IMR-90 (cell line): ENCODE measurements at regions not wholly inside any gene's neighbourhood (a gene's known extent, or its start where the extent isn't known, plus 50 kb on each side); places are given as distances from the start of the nearest gene placed in this dataset.

ENCODE experiments used
- ATAC-seq: fragments of 200-7000 bp; cut with Tn5 transposase; 2 replicates; pipeline ENCODE4 v1.9.1; 2020; ENCODE audit warnings: low read depth, mild to moderate bottlenecking, moderate library complexity
- BruUV-seq: library from RNA; stranded (reverse); fragments of 400-500 nt; replicated peaks from 2 replicates; lab custom pipeline; 2021; lab: Mats Ljungman, UMichigan
- CTCF ChIA-PET: fragments of 300-600 bp; formaldehyde crosslinking; extraction: SDS; loops from one replicate; lab custom pipeline; 2021; ENCODE audit warnings: antibody characterized with exemption; lab: Yijun Ruan, JAX
- POLR2A ChIA-PET: fragments of 300-600 bp; sonication (Branson Sonifier 250); formaldehyde crosslinking; loops from one replicate; lab custom pipeline; 2022; ENCODE audit warnings: antibody characterized with exemption; ENCODE audit not compliant: unreplicated experiment; lab: Charles Lee
- DNase-seq: peaks from one replicate; pipeline ENCODE4 v3.0.0; 2013
- H2AFZ ChIP-seq: replicated peaks from 2 replicates; pipeline ENCODE3; 2013; ENCODE audit warnings: low read length, mild to moderate bottlenecking; ENCODE audit not compliant: poor library complexity
- H2AK5ac ChIP-seq: 2 replicates; pipeline ENCODE4 v1.6.1; 2013; ENCODE audit warnings: low read depth, low read length, inconsistent platforms
- H2AK9ac ChIP-seq: replicated peaks from 2 replicates; pipeline ENCODE3; 2013; ENCODE audit warnings: mild to moderate bottlenecking, low read depth, low read length, moderate library complexity; ENCODE audit not compliant: poor library complexity
- H2BK120ac ChIP-seq: 2 replicates; pipeline ENCODE4 v1.6.1; 2013; ENCODE audit warnings: low read depth, low read length, inconsistent platforms
- H2BK15ac ChIP-seq: 3 replicates; pipeline ENCODE4 v1.6.1; 2013; ENCODE audit warnings: low read depth, low read length, inconsistent platforms
- H2BK20ac ChIP-seq: 2 replicates; pipeline ENCODE4 v1.6.1; 2013; ENCODE audit warnings: low read depth, mild to moderate bottlenecking, inconsistent platforms, low read length, moderate library complexity
- H2BK5ac ChIP-seq: 2 replicates; pipeline ENCODE4 v1.6.1; 2013; ENCODE audit warnings: mild to moderate bottlenecking, low read depth, low read length, inconsistent platforms; ENCODE audit not compliant: poor library complexity, severe bottlenecking
- H3K14ac ChIP-seq: replicated peaks from 2 replicates; pipeline ENCODE4 v1.6.1; 2013; ENCODE audit warnings: low read depth, low read length, inconsistent platforms
- H3K18ac ChIP-seq: 2 replicates; pipeline ENCODE4 v1.6.1; 2013; ENCODE audit warnings: low read depth, low read length, control low read depth
- H3K23ac ChIP-seq: 2 replicates; pipeline ENCODE4 v1.6.1; 2013; ENCODE audit warnings: low read depth, low read length, inconsistent platforms
- H3K27ac ChIP-seq: 2 replicates; pipeline ENCODE4 v1.5.1; 2013; ENCODE audit warnings: mild to moderate bottlenecking, control low read depth, low read length; ENCODE audit not compliant: insufficient read depth
- H3K27me3 ChIP-seq: 2 replicates; pipeline ENCODE4 v1.6.1; 2013; ENCODE audit warnings: low read length; ENCODE audit not compliant: control insufficient read depth, insufficient read depth
- H3K36me3 ChIP-seq: 2 replicates; pipeline ENCODE4 v1.6.1; 2013; ENCODE audit warnings: low read length, mixed read lengths; ENCODE audit not compliant: control insufficient read depth, insufficient read depth
- H3K4ac ChIP-seq: 2 replicates; pipeline ENCODE4 v1.6.1; 2013; ENCODE audit warnings: low read depth, low read length, inconsistent platforms
- H3K4me1 ChIP-seq: 2 replicates; pipeline ENCODE4 v1.6.1; 2013; ENCODE audit warnings: low read length, mixed read lengths; ENCODE audit not compliant: control insufficient read depth, insufficient read depth
- H3K4me2 ChIP-seq: 2 replicates; pipeline ENCODE4 v1.6.1; 2013; ENCODE audit warnings: low read depth, mild to moderate bottlenecking, control low read depth, low read length, moderate library complexity
- H3K4me3 ChIP-seq: 2 replicates; pipeline ENCODE4 v1.5.1; 2013; ENCODE audit warnings: low read depth, mild to moderate bottlenecking, control low read depth, low read length, moderate library complexity; ENCODE audit not compliant: insufficient read depth
- H3K56ac ChIP-seq: 2 replicates; pipeline ENCODE4 v1.6.1; 2013; ENCODE audit warnings: low read length, inconsistent platforms; ENCODE audit not compliant: insufficient read depth; ENCODE audit errors: extremely low read depth
- H3K79me1 ChIP-seq, 2 experiments: 2 replicates each; pipeline ENCODE4 v1.6.1; 2013; ENCODE audit warnings: low read length in 2 of 2, inconsistent platforms in 1 of 2, low read depth in 1 of 2
- H3K9ac ChIP-seq: 2 replicates; pipeline ENCODE4 v1.6.1; 2013; ENCODE audit warnings: low read depth, low read length, control low read depth
- H3K9me1 ChIP-seq: 2 replicates; pipeline ENCODE4 v1.6.1; 2013; ENCODE audit warnings: low read length, inconsistent platforms; ENCODE audit not compliant: insufficient read depth
- H3K9me3 ChIP-seq: 2 replicates; pipeline ENCODE4 v1.6.1; 2013; ENCODE audit warnings: low read length; ENCODE audit not compliant: control insufficient read depth, insufficient read depth
- H4K20me1 ChIP-seq: 2 replicates; pipeline ENCODE4 v1.6.1; 2013; ENCODE audit warnings: low read length, inconsistent platforms; ENCODE audit not compliant: insufficient read depth
- H4K5ac ChIP-seq: 2 replicates; pipeline ENCODE4 v1.6.1; 2013; ENCODE audit warnings: mild to moderate bottlenecking, low read depth, low read length, control low read depth
- H4K8ac ChIP-seq, 2 experiments: 2 replicates each; pipeline ENCODE4 v1.6.1; 2013; ENCODE audit warnings: low read depth in 2 of 2, low read length in 2 of 2, control low read depth in 1 of 2, inconsistent platforms in 1 of 2
- H4K91ac ChIP-seq: 2 replicates; pipeline ENCODE4 v1.6.1; 2013; ENCODE audit warnings: low read depth, low read length, inconsistent platforms; ENCODE audit not compliant: insufficient read depth
- BHLHE40 ChIP-seq: fragments of 150-350 bp; IDR thresholded peaks from 2 replicates; pipeline ENCODE4 v1.6.1; 2016; ENCODE audit warnings: mild to moderate bottlenecking, low read depth, low read length
- CEBPB ChIP-seq: IDR thresholded peaks from 2 replicates; pipeline ENCODE4 v1.6.1; 2012; ENCODE audit warnings: low read depth, low read length, improper control_type of control experiment
- CHD1 ChIP-seq: IDR thresholded peaks from 2 replicates; pipeline ENCODE4 v1.6.1; 2012; ENCODE audit warnings: low read depth, low read length, improper control_type of control experiment
- CTCF ChIP-seq: conservative IDR thresholded peaks from 2 replicates; pipeline ENCODE4 v1.5.1; 2012; ENCODE audit warnings: mild to moderate bottlenecking, low read depth, low read length, improper control_type of control experiment
- ELK1 ChIP-seq: fragments of 150-350 bp; IDR thresholded peaks from 2 replicates; pipeline ENCODE4 v1.6.1; 2016; ENCODE audit warnings: low read depth, mild to moderate bottlenecking, low read length, moderate library complexity, borderline replicate concordance
- FOS ChIP-seq: fragments of 150-350 bp; IDR thresholded peaks from 2 replicates; pipeline ENCODE4 v1.6.1; 2016; ENCODE audit warnings: low read depth, low read length
- MAFK ChIP-seq: IDR thresholded peaks from 2 replicates; pipeline ENCODE4 v1.6.1; 2012; ENCODE audit warnings: low read depth, low read length, improper control_type of control experiment
- MAZ ChIP-seq: IDR thresholded peaks from 2 replicates; pipeline ENCODE4 v1.6.1; 2012; ENCODE audit warnings: low read depth, mild to moderate bottlenecking, low read length, improper control_type of control experiment, moderate library complexity, borderline replicate concordance
- MXI1 ChIP-seq: IDR thresholded peaks from 2 replicates; pipeline ENCODE4 v1.6.1; 2012; ENCODE audit warnings: low read depth, mild to moderate bottlenecking, low read length, moderate library complexity, borderline replicate concordance
- NFE2L2 ChIP-seq: fragments of 150-350 bp; IDR thresholded peaks from 2 replicates; pipeline ENCODE4 v1.6.1; 2016; ENCODE audit warnings: low read depth, mild to moderate bottlenecking, low read length
- POLR2A ChIP-seq: IDR thresholded peaks from 2 replicates; pipeline ENCODE4 v1.6.1; 2012; ENCODE audit warnings: mild to moderate bottlenecking, low read depth, low read length
- RAD21 ChIP-seq: IDR thresholded peaks from 2 replicates; pipeline ENCODE4 v1.6.1; 2012; ENCODE audit warnings: low read length, improper control_type of control experiment
- RCOR1 ChIP-seq: IDR thresholded peaks from 2 replicates; pipeline ENCODE4 v1.6.1; 2012; ENCODE audit warnings: mild to moderate bottlenecking, low read length, improper control_type of control experiment; ENCODE audit not compliant: insufficient replicate concordance
- RFX5 ChIP-seq: IDR thresholded peaks from 2 replicates; pipeline ENCODE4 v1.8.0; 2012; ENCODE audit warnings: low read depth, mild to moderate bottlenecking, low read length, moderate library complexity
- SMC3 ChIP-seq: fragments of 150-350 bp; IDR thresholded peaks from 2 replicates; pipeline ENCODE4 v1.6.1; 2016; ENCODE audit warnings: low read depth, mild to moderate bottlenecking, antibody characterized with exemption, low read length, moderate library complexity
- USF2 ChIP-seq: fragments of 150-350 bp; IDR thresholded peaks from 2 replicates; pipeline ENCODE4 v1.6.1; 2017; ENCODE audit warnings: mild to moderate bottlenecking, antibody characterized with exemption, low read length, low read depth
- WGBS, 2 experiments: methylation state at CpG; one replicate each; pipeline versions ENCODE4 v1.1.5 to v1.1.7; 2013; ENCODE audit warnings: missing lambda C conversion rate in 2 of 2; ENCODE audit not compliant: insufficient read length in 1 of 2; ENCODE audit errors: extremely low coverage in 2 of 2; 5-methylcytosine and 5-hydroxymethylcytosine counted together
- dilution Hi-C: fragments of 300-500 bp; cut with HindIII; formaldehyde crosslinking; loops from one replicate; pipeline ENCODE4 v1.14.3; 2018; ENCODE audit warnings: low sequenced_read_pairs; ENCODE audit not compliant: unreplicated experiment
- in situ Hi-C: fragments of 300-500 bp; cut with MboI; formaldehyde crosslinking; loops from 3 replicates; pipeline ENCODE4 v1.14.3; 2019; ENCODE audit warnings: low sequenced_read_pairs, inconsistent platforms, mixed read lengths
- intact Hi-C: fragments of 100-400 bp; cut with micrococcal nuclease; formaldehyde crosslinking; loops from 2 replicates; pipeline ENCODE4 v1.10.0; 2022

GRCh38 chr10:30134171-30134945 lies 75.0 kb upstream of the JCAD start:
- ChIA-PET CTCF (no interaction called here), POLR2A (no interaction called here)
- H3K27ac ChIP-seq, result no peak overlapping the region
- no peaks in the 10 kb centered on the region; the same call in 1 of the 2 replicates for H4K20me1 ChIP-seq
- H3K36me3 ChIP-seq, result no peaks in the 10 kb centered on the region
- H3K27me3 ChIP-seq, result peaks cover 16% of the 10 kb centered on the region
- H2AK9ac ChIP-seq, result no peak overlapping the region
- in situ Hi-C loops, result no loop called here
- H3K4me2 ChIP-seq, result no peak overlapping the region
- no TSS peak for BruUV-seq
- TF ChIP-seq NFE2L2 (no peak), MAZ (no peak), CHD1 (no peak), USF2 (no peak), MAFK (no peak), POLR2A (no peak), BHLHE40 (no peak), CEBPB (no peak), FOS (no peak), SMC3 (no peak), MXI1 (no peak), ELK1 (no peak), RAD21 (no peak), RFX5 (no peak), RCOR1 (no peak), CTCF (no peak)
- H4K8ac ChIP-seq, result no peak overlapping the region
- no peak overlapping the region for H3K18ac ChIP-seq
- no peak overlapping the region for H2AFZ ChIP-seq
- dilution Hi-C loops, result no loop called here
- no peaks in the 10 kb centered on the region for H3K79me1 ChIP-seq
- whole genome bisulfite sequencing, 2 experiments, result 100% methylated on average over 2 of the region's 11 CpGs; no CpG with 5 or more reads in 1 of the 2 experiments
- no peak overlapping the region for H2BK120ac ChIP-seq
- H3K4me3 ChIP-seq, result no peak overlapping the region
- H2BK15ac ChIP-seq, result no peak overlapping the region
- no peaks in the 10 kb centered on the region for H3K4me1 ChIP-seq
- H4K91ac ChIP-seq, result no peak overlapping the region
- no peak overlapping the region for H2BK5ac ChIP-seq
- no peak overlapping the region for H4K5ac ChIP-seq
- H3K4ac ChIP-seq, result no peak overlapping the region
- DNase-seq, result no peak
- no peak overlapping the region for H2BK20ac ChIP-seq
- H2AK5ac ChIP-seq, result no peak overlapping the region
- no peaks in the 10 kb centered on the region for H3K9me3 ChIP-seq
- H3K9me1 ChIP-seq, result no peaks in the 10 kb centered on the region
- no peak overlapping the region for H3K23ac ChIP-seq
- ATAC-seq, result no peak
- no peak overlapping the region for H3K56ac ChIP-seq
- H3K9ac ChIP-seq, result no peak overlapping the region
- intact Hi-C loops, result no loop called here
- no peak overlapping the region for H3K14ac ChIP-seq
